ENCODE measurements at regions not wholly inside any gene's neighbourhood (a gene's known extent, or its start where the extent isn't known, plus 50 kb on each side); places are given as distances from the start of the nearest gene placed in this dataset.

DNA sequence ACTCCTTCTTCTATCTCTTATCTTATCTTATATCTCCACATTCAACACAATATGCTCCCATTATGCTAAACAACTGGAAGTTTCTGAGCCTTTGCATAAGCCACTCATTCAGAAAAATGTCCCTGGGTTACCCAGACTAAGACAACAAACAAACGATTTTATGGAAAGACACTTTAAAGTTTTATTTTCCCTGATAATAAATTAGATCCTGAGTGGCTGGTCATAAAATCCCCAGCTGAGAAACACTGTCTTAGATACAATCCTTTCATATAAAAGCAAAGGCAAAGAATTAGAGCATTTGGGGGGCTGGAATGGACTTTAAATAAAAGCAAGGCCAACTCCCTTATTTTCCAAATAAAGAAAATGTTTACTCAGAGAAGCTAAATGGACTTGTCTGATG lies 322.3 kb downstream of the GBE1 start:
- no peaks in the 10 kb centered on the region for H3K27me3 Mint-ChIP-seq
- no peak overlapping the region for H3K27ac Mint-ChIP-seq (ENCODE audit: low read depth)
- H3K9me3 Mint-ChIP-seq = peaks cover 15% of the 10 kb centered on the region
- no peaks in the 10 kb centered on the region for H3K4me1 Mint-ChIP-seq
- DNase-seq (ENCODE audit: low spot score in 2 of 2) (no peak), ATAC-seq (replicated peaks; ENCODE audit: extremely low read depth, poor library complexity, severe bottlenecking) (no peak)
- no peaks in the 10 kb centered on the region for H3K36me3 Mint-ChIP-seq (ENCODE audit: insufficient read depth)
- H3K4me3 Mint-ChIP-seq = no peak overlapping the region

GRCh38 chr3:81437683-81438082 lies 323.8 kb downstream of the GBE1 start:
- DNase-seq (ENCODE audit: low spot score in 2 of 2) (no peak), ATAC-seq (replicated peaks; ENCODE audit: extremely low read depth, poor library complexity, severe bottlenecking) (no peak)
- no peak overlapping the region for H3K4me3 Mint-ChIP-seq
- H3K27ac Mint-ChIP-seq (ENCODE audit: low read depth) = no peak overlapping the region
- no peaks in the 10 kb centered on the region for H3K27me3 Mint-ChIP-seq
- no peaks in the 10 kb centered on the region for H3K36me3 Mint-ChIP-seq (ENCODE audit: insufficient read depth)
- H3K4me1 Mint-ChIP-seq = no peaks in the 10 kb centered on the region
- H3K9me3 Mint-ChIP-seq = peaks cover 15% of the 10 kb centered on the region

DNA sequence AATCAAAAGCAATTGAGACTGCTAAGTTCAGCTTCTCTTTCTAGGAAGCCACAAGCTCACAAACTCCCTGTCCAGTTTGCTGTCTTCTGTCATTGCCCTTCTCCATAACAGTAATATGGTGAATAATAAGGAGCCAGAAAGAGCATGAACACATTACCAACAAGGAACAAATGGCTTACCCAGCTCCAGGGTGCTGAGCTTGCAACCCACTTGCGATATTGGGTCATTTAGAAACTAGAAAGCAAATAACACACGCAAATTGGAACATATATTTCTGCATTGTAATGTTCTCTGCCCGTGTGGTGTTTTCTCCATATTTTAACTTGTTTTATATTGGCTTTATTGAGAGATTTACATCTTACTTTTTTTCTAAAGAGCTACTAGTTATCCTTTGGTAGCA lies 325.3 kb downstream of the GBE1 start:
- no peaks in the 10 kb centered on the region for H3K36me3 Mint-ChIP-seq (ENCODE audit: insufficient read depth)
- ATAC-seq (replicated peaks; ENCODE audit: extremely low read depth, poor library complexity, severe bottlenecking) (no peak), DNase-seq (ENCODE audit: low spot score in 2 of 2) (no peak)
- no peaks in the 10 kb centered on the region for H3K27me3 Mint-ChIP-seq
- H3K4me1 Mint-ChIP-seq = no peaks in the 10 kb centered on the region
- peaks cover 22% of the 10 kb centered on the region for H3K9me3 Mint-ChIP-seq
- H3K4me3 Mint-ChIP-seq = no peak overlapping the region
- H3K27ac Mint-ChIP-seq (ENCODE audit: low read depth) = no peak overlapping the region

DNA sequence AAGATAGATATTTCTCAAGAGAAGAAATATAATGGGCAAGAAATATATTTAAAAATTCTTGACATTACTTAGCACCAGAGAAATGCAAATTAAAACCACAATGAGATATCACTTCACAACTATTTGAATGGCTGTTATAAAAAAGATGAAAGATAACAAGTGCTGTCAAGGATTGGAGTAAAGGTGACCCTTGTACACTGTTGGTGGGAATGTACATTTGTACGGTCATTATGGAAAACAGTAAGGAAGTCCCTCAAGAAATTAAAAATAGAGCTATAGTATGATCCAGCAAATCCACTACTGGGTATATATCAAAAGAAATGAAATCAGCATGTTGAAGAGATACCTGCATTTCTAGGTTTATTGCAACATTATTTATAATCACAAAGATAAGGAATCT lies 326.4 kb downstream of the GBE1 start:
- DNase-seq (ENCODE audit: low spot score in 2 of 2) = no peak
- no peak for ATAC-seq (replicated peaks; ENCODE audit: extremely low read depth, poor library complexity, severe bottlenecking)
- Mint-ChIP-seq H3K27ac (ENCODE audit: low read depth) (no peak overlapping the region), H3K9me3 (peaks cover 28% of the 10 kb centered on the region), H3K4me1 (no peaks in the 10 kb centered on the region), H3K4me3 (no peak overlapping the region), H3K27me3 (no peaks in the 10 kb centered on the region), H3K36me3 (ENCODE audit: insufficient read depth) (no peaks in the 10 kb centered on the region)

- Mint-ChIP-seq H3K27me3 (no peaks in the 10 kb centered on the region), H3K4me3 (no peak overlapping the region), H3K27ac (ENCODE audit: low read depth) (no peak overlapping the region), H3K4me1 (no peaks in the 10 kb centered on the region), H3K9me3 (peaks cover 28% of the 10 kb centered on the region), H3K36me3 (ENCODE audit: insufficient read depth) (no peaks in the 10 kb centered on the region)
- DNase-seq (ENCODE audit: low spot score in 2 of 2) (no peak), ATAC-seq (replicated peaks; ENCODE audit: extremely low read depth, poor library complexity, severe bottlenecking) (no peak)
Observed at GRCh38 chr3:81434161-81434560, 327.3 kb downstream of the GBE1 start.

DNA sequence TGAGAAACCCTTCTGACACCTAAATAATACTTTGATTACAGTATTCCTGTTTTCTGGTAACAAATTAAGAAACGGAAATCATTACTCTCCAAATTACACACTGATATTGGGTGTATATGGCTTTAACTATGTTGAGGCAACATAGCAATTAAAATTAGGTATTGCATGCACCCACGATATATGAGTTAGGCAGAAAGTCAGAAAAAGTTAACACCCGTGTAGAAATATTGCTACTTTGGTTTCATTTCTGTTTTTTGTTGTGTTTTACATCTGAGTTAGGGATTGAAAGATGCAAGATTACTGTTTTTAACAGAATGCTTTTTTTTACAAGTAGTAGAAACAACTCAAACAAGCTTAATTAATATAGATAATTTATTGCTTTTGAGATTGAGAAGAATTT lies 327.8 kb downstream of the GBE1 start:
- DNase-seq (ENCODE audit: low spot score in 2 of 2) (no peak), ATAC-seq (replicated peaks; ENCODE audit: extremely low read depth, poor library complexity, severe bottlenecking) (no peak)
- Mint-ChIP-seq H3K36me3 (ENCODE audit: insufficient read depth) (no peaks in the 10 kb centered on the region), H3K27me3 (no peaks in the 10 kb centered on the region), H3K4me3 (no peak overlapping the region), H3K9me3 (peaks cover 28% of the 10 kb centered on the region), H3K4me1 (no peaks in the 10 kb centered on the region), H3K27ac (ENCODE audit: low read depth) (no peak overlapping the region)

DNA sequence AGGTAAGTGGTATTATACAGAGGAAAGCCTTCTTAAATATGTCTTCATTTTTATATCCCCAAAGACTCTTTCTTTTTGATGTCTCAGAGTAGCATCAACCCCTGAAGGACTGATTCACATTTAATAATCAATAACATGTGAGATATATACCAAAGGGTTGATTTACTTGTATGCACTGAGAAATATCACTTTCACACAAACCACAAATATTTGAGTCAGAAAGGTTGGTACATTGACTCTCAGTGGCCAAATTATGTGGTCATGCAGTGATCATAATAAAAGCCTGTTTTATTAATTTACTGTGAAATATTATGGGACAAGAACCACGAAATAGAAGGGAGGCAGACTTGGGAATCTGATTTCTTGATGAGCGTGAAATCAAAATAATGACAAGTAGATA lies 329.0 kb downstream of the GBE1 start:
- Mint-ChIP-seq H3K9me3 (peaks cover 27% of the 10 kb centered on the region), H3K4me1 (no peaks in the 10 kb centered on the region), H3K27me3 (no peaks in the 10 kb centered on the region), H3K36me3 (ENCODE audit: insufficient read depth) (no peaks in the 10 kb centered on the region), H3K4me3 (no peak overlapping the region), H3K27ac (ENCODE audit: low read depth) (no peak overlapping the region)
- no peak for ATAC-seq (replicated peaks; ENCODE audit: extremely low read depth, poor library complexity, severe bottlenecking)
- DNase-seq (ENCODE audit: low spot score in 2 of 2) = no peak

- Mint-ChIP-seq H3K36me3 (ENCODE audit: insufficient read depth) (no peaks in the 10 kb centered on the region), H3K9me3 (peaks cover 18% of the 10 kb centered on the region), H3K27me3 (no peaks in the 10 kb centered on the region), H3K4me1 (no peaks in the 10 kb centered on the region), H3K4me3 (no peak overlapping the region), H3K27ac (ENCODE audit: low read depth) (no peak overlapping the region)
- ATAC-seq (replicated peaks; ENCODE audit: extremely low read depth, poor library complexity, severe bottlenecking) (no peak), DNase-seq (ENCODE audit: low spot score in 2 of 2) (no peak)
Observed at GRCh38 chr3:81426826-81427577, 334.4 kb downstream of the GBE1 start.

- no peak for ATAC-seq (replicated peaks; ENCODE audit: extremely low read depth, poor library complexity, severe bottlenecking)
- H3K27me3 Mint-ChIP-seq = no peaks in the 10 kb centered on the region
- no peaks in the 10 kb centered on the region for H3K36me3 Mint-ChIP-seq (ENCODE audit: insufficient read depth)
- H3K9me3 Mint-ChIP-seq = peaks cover 5% of the 10 kb centered on the region
- no peaks in the 10 kb centered on the region for H3K4me1 Mint-ChIP-seq
- DNase-seq (ENCODE audit: low spot score in 2 of 2) = no peak
- no peak overlapping the region for H3K27ac Mint-ChIP-seq (ENCODE audit: low read depth)
- H3K4me3 Mint-ChIP-seq = no peak overlapping the region
Observed at GRCh38 chr3:81425198-81425868, 336.1 kb downstream of the GBE1 start.

- DNase-seq (ENCODE audit: low spot score in 2 of 2) = no peak
- no peaks in the 10 kb centered on the region for H3K36me3 Mint-ChIP-seq (ENCODE audit: insufficient read depth)
- ATAC-seq (replicated peaks; ENCODE audit: extremely low read depth, poor library complexity, severe bottlenecking) = no peak
- no peak overlapping the region for H3K27ac Mint-ChIP-seq (ENCODE audit: low read depth)
- no peaks in the 10 kb centered on the region for H3K9me3 Mint-ChIP-seq
- H3K4me3 Mint-ChIP-seq = no peak overlapping the region
- no peaks in the 10 kb centered on the region for H3K4me1 Mint-ChIP-seq
- no peaks in the 10 kb centered on the region for H3K27me3 Mint-ChIP-seq
Observed at GRCh38 chr3:81419228-81419627, 342.2 kb downstream of the GBE1 start.

GRCh38 chr3:81416812-81417211 lies 344.6 kb downstream of the GBE1 start:
- H3K4me3 Mint-ChIP-seq = no peak overlapping the region
- ATAC-seq (replicated peaks; ENCODE audit: extremely low read depth, poor library complexity, severe bottlenecking) = no peak
- H3K4me1 Mint-ChIP-seq = no peaks in the 10 kb centered on the region
- H3K27me3 Mint-ChIP-seq = no peaks in the 10 kb centered on the region
- no peak overlapping the region for H3K27ac Mint-ChIP-seq (ENCODE audit: low read depth)
- H3K36me3 Mint-ChIP-seq (ENCODE audit: insufficient read depth) = no peaks in the 10 kb centered on the region
- DNase-seq (ENCODE audit: low spot score in 2 of 2) = no peak
- no peaks in the 10 kb centered on the region for H3K9me3 Mint-ChIP-seq

GRCh38 chr3:81406318-81406717 lies 355.1 kb downstream of the GBE1 start:
- ATAC-seq (replicated peaks; ENCODE audit: extremely low read depth, poor library complexity, severe bottlenecking) = no peak
- H3K36me3 Mint-ChIP-seq (ENCODE audit: insufficient read depth) = no peaks in the 10 kb centered on the region
- DNase-seq (ENCODE audit: low spot score in 2 of 2) = no peak
- no peaks in the 10 kb centered on the region for H3K27me3 Mint-ChIP-seq
- no peak overlapping the region for H3K27ac Mint-ChIP-seq (ENCODE audit: low read depth)
- no peak overlapping the region for H3K4me3 Mint-ChIP-seq
- no peaks in the 10 kb centered on the region for H3K4me1 Mint-ChIP-seq
- H3K9me3 Mint-ChIP-seq = peaks cover 5% of the 10 kb centered on the region

DNA sequence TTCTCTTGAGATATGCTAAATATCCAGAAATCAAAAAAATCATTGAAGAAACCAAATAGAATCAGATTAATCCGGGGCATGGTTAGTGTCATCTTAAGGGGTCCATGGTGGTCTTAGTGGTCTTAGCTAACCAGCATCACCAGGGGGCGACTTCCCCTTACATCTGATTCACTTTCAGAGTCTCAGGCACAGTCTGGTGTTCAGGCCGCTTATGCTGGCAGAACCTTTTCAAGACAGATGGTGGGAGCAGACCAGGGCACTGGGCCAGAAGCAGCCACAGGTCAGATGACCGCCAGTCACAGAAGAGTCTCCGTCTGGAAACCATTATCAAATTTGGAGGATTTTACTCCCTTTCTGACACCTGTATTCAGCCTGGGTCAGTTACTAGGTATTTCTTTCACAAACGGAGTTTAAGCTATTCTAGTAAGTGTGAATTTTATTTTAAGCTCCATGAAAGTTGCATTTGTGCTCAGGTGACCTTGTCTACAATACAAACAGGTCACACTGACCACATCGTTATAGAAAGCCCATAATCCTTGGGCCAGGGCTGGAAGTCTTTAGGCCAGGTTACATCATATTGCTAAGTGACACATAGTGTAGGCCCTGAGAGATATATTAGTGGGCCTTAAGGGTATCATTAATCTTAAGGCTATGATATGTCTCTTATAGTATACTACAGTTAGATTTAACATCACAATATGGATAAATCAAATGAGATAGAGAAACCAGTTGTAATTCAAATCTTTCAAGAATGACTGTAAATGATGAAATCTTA lies 365.5 kb downstream of the GBE1 start:
- ATAC-seq (replicated peaks; ENCODE audit: extremely low read depth, poor library complexity, severe bottlenecking) (no peak), DNase-seq (ENCODE audit: low spot score in 2 of 2) (no peak)
- peaks cover 5% of the 10 kb centered on the region for H3K9me3 Mint-ChIP-seq
- no peaks in the 10 kb centered on the region for H3K4me1 Mint-ChIP-seq
- H3K27ac Mint-ChIP-seq (ENCODE audit: low read depth) = no peak overlapping the region
- H3K4me3 Mint-ChIP-seq = no peak overlapping the region
- H3K36me3 Mint-ChIP-seq (ENCODE audit: insufficient read depth) = no peaks in the 10 kb centered on the region
- H3K27me3 Mint-ChIP-seq = no peaks in the 10 kb centered on the region

Data from central memory CD8-positive, alpha-beta T cell (primary cell).